ENCODE measurements at regions not wholly inside any gene's neighbourhood (a gene's known extent, or its start where the extent isn't known, plus 50 kb on each side); places are given as distances from the start of the nearest gene placed in this dataset.

DNA sequence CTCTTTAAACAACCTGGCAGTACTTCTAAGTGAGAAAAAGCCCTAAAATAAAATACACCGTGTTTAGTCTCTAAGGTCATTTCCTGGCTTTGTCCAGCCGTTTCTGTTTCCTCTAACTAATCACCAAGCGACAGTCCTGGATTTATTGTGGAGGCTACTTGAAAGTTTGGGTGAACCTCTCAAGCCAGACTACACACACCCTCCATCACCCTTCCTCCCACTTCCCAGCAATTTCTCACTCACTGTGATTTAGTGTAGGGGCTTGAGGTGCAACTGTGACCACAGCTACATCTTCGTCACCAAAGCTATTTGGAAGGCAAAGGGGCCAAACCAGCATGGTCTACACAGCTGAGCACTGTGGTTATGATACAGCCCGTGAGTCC lies 240.0 kb upstream of the SLC24A2 start:
- no peak for TF ChIP-seq POLR2A (IDR thresholded peaks at IDR 0.05; ENCODE audit: low read length)
- no peak for TF ChIP-seq GATA1 (IDR thresholded peaks at IDR 0.05; ENCODE audit: low read depth, low read length)
- no peak for DNase-seq

DNA sequence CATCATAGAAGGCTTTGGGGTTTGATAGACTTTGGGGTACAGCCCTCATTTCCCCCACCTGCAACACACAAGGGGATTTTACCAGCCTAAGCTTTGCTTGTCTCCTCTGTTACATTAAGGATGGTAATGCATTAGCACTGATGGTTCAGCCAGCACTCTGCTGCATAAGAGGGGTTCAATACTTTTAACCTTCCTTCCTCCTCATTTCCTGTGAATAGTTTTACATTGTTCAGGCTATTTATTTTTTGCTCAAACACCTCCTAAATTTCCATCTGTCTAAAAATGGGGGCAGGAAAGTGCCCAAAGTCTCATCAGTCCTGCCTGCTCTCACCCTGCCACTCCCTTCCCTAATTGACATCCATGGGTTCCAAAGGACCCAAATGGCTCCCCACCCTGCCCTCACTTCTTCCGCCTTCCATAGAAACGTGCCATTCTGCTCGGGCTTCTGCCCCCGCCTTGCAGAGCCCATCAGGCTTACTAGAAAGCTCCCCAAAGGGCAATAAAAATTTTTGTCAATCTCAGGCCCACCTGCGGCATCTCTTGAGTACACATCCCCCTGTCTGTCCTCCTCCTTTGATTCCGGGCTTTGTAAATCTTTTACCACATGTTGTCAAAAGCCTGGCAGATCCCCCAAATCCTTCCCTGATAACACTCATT lies 239.5 kb upstream of the SLC24A2 start:
- DNase-seq = no peak
- TF ChIP-seq GATA1 (IDR thresholded peaks at IDR 0.05; ENCODE audit: low read depth, low read length) = no peak
- no peak for TF ChIP-seq POLR2A (IDR thresholded peaks at IDR 0.05; ENCODE audit: low read length)

DNA sequence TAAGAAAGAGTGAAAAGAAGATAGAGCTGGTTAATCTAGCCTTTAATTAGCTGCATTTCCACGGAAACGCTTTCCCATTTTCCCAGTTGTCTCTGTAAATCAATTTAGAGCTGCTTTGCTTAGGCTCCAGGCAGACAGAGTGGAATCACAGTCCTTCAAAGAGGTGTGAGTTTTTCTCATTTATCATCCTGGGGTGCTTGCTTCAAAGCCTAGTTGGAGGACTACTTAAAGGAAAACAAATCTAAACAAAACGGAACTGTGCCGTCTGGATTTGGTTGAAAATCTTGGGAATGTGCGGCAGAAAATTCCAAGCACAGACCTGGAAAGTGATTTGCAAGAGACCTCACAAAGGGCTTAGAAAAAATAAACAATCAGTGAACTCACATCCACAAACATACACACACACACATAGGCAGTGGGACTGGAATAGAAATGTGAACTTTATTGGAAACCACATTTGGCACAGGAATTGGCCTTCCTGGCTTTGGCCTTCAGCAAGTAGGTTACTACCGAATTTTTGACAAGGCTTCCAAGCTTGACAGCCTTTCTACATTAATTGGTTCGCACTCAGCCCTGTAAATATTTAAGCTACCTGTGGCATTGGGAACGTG lies 235.2 kb upstream of the SLC24A2 start:
- DNase-seq = no peak
- TF ChIP-seq GATA1 (IDR thresholded peaks at IDR 0.05; ENCODE audit: low read depth, low read length) (no peak), POLR2A (IDR thresholded peaks at IDR 0.05; ENCODE audit: low read length) (no peak)

DNA sequence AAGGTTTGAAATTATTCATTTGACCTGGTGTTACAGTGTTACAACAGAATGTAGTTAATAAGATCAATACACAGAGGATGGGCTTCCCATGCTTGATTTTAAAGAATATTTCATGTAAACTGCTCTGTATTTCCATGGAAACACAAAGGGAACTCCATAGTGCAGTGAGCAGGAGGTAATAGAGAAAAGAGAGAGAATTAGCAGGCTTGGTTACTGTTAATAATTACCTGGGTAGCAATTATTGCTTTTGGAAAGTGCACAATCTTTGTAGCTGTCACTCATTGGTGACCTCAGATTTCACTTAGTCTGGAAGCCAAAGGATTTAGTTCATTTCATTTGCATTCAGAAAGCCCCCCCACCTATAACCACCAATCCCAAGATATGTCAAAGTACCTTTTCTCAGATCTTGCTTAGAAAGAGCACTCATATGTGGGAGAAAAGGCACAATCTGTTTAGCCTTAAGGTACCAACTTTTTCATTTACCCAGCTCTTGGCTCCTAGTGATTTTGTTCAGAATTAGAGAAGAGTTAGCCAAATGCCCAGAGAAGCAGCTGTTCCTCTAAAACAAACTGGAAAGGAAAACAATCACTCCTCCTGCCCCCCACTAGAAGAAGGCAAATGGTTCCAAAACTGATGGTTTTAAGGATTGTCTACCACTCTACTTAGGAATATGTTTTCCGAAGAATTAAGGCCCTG lies 234.5 kb upstream of the SLC24A2 start:
- DNase-seq = no peak
- no peak for TF ChIP-seq POLR2A (IDR thresholded peaks at IDR 0.05; ENCODE audit: low read length)
- no peak for TF ChIP-seq GATA1 (IDR thresholded peaks at IDR 0.05; ENCODE audit: low read depth, low read length)

DNA sequence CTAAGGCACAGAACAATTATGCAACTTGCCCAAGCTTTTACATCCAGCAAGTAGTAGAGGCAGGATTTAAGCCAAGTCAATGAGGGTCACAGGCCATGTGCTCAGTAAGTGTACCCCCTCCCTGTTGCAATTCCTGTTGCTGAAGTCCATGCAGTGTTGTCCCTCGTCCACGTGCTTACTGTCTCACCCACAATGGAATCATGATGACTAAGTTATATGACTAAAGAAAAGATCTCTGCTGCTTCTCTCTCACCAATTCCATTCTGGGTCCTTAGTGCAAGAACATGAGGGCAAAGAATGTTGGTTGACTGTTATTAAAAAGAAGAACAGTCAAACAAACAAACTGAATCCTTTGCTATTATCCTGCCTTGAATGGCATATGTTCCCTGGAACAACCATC lies 233.6 kb upstream of the SLC24A2 start:
- TF ChIP-seq GATA1 (IDR thresholded peaks at IDR 0.05; ENCODE audit: low read depth, low read length) = no peak
- TF ChIP-seq POLR2A (IDR thresholded peaks at IDR 0.05; ENCODE audit: low read length) = no peak
- DNase-seq = no peak

DNA sequence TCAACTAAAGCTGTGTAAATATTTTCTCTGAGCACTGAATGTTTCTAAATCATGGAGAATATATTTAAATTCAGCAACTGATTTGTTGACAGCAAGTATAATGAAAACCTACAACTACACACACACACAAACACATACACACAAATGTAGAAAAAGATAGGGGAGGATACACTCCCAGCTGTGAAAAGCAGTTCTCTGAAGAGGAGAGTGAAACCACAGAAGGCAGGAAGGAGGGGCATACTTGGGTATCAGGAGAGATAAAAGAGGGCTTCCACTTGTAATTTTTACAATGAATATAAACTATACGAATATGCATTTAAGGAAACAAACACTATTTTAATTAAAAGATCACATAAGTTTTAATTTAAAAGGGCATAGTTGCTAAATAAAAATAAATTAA lies 227.8 kb upstream of the SLC24A2 start:
- no peak for TF ChIP-seq POLR2A (IDR thresholded peaks at IDR 0.05; ENCODE audit: low read length)
- no peak for TF ChIP-seq GATA1 (IDR thresholded peaks at IDR 0.05; ENCODE audit: low read depth, low read length)
- DNase-seq = no peak

DNA sequence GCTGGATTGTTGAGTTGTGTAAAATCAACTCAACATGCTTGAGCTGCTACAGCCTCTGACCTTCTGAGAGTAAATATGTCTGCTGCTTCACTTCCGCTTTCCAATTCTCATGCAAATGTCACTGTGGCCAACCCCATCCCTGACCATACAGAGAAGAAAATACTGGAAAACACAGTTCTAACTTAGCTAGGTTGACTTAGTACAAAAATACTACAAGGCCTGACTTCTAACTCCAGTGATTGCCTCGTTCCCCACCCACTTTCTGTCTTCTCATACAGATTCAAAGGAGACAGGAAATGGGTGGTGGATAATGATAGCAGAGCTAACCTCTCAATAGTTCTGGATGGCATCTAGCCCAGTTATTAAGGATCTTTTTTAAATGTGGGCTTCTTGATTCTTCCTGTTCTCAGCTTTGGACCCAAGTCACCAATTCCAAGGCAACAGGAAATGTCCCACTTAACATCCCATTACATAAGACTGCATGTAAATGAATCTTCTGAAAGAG lies 226.6 kb upstream of the SLC24A2 start:
- DNase-seq = no peak
- TF ChIP-seq POLR2A (IDR thresholded peaks at IDR 0.05; ENCODE audit: low read length) = no peak
- TF ChIP-seq GATA1 (IDR thresholded peaks at IDR 0.05; ENCODE audit: low read depth, low read length) = no peak

DNA sequence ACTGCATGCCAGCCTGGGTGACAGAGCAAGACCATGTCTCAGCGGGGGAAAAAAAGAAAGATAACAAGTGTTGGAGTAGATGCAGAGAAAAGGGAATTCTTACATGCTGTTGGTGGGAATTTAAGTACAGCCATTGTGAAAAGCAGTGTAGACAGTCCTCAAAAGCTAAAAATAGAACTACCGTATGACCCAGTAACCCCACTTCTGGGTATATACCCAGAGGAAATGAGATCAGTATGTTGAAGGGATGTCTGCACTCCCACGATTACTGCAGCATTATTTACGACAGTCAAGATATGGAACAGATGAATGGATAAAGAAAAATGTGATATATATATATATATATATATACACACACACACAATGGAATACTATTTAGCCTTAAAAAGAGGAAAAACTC lies 225.3 kb upstream of the SLC24A2 start:
- TF ChIP-seq POLR2A (IDR thresholded peaks at IDR 0.05; ENCODE audit: low read length) = no peak
- TF ChIP-seq GATA1 (IDR thresholded peaks at IDR 0.05; ENCODE audit: low read depth, low read length) = no peak

DNA sequence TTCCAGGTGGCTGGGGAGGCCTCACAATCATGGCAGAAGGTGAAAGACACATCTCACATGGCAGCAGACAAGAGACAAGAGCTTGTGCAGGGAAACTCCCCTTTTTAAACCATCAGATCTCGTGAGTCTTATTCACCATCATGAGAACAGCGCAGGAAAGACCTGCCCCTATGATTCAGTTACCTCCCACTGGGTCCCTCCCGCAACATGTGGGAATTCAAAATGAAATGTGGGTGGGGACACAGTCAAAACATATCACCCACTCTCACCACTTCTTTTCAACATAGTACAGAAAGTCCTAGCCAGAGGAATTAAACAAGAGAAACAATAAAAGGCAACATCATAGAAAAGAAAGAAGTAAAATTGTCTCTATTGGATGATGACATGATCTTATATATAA lies 223.4 kb upstream of the SLC24A2 start:
- TF ChIP-seq GATA1 (IDR thresholded peaks at IDR 0.05; ENCODE audit: low read depth, low read length) (no peak), POLR2A (IDR thresholded peaks at IDR 0.05; ENCODE audit: low read length) (no peak)
- DNase-seq = no peak

More for the DNA sequence above, 225.3 kb upstream of the SLC24A2 start:
- DNase-seq = no peak

DNA sequence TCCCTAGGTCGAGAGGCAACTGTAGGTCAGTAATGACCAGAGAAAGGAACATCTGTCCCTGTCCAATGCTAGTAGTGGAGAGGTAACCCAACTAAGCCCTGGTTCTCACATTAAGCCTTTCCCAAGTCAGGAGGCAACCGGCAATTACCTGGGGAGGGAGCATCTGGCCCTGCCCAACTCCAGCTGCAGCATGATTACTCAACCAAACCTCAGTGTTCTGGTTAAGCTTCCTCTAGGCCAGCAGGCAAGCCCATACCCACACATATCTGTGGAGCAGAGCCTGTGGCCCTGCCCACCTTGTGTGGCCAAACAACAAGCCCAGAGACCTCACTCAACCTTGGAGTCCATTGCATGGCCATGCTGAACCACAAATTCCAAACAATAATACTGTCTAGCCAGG lies 220.8 kb upstream of the SLC24A2 start:
- no peak for TF ChIP-seq GATA1 (IDR thresholded peaks at IDR 0.05; ENCODE audit: low read depth, low read length)
- TF ChIP-seq POLR2A (IDR thresholded peaks at IDR 0.05; ENCODE audit: low read length) = no peak
- DNase-seq = no peak

DNA sequence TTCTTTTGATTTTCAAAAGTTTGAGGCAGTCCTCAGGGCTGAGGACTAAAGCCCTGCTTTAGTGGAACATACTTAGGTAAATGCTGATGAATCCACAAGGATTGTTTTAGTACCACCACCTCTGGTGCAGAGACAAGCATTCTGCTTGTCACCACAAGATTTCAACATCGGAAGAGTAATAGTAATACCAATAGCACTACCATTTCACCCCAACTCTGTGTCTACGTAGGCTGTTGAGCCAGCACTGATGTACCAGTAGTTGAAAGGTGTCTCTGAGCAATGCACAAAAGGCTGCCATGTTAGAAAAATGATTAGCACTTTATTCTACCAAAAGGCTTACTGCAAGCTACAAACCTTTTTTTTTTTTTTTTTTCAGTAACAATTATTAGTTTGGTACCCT lies 213.2 kb upstream of the SLC24A2 start:
- no peak for DNase-seq
- TF ChIP-seq POLR2A (IDR thresholded peaks at IDR 0.05; ENCODE audit: low read length) (no peak), GATA1 (IDR thresholded peaks at IDR 0.05; ENCODE audit: low read depth, low read length) (no peak)

DNA sequence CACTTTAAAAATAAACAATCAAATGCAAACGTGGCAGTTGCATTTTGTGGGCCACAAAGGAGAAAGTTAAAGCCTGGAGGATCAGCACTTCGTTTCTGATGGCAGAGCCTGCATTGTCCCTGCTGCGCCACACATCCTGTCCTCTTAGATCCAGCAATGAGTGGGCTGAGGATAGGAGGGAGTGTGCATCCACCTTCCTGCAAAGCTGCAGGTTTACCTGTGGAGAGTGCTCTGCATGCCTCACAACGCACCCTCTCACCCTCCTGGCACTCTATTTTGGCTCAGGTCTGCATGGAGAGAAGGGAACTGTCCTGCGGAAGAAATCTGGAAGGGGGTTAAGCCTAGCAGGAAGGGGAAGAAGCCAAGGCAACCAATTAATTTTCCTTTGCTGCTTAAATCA lies 212.2 kb upstream of the SLC24A2 start:
- TF ChIP-seq POLR2A (IDR thresholded peaks at IDR 0.05; ENCODE audit: low read length) = no peak
- no peak for TF ChIP-seq GATA1 (IDR thresholded peaks at IDR 0.05; ENCODE audit: low read depth, low read length)
- no peak for DNase-seq

DNA sequence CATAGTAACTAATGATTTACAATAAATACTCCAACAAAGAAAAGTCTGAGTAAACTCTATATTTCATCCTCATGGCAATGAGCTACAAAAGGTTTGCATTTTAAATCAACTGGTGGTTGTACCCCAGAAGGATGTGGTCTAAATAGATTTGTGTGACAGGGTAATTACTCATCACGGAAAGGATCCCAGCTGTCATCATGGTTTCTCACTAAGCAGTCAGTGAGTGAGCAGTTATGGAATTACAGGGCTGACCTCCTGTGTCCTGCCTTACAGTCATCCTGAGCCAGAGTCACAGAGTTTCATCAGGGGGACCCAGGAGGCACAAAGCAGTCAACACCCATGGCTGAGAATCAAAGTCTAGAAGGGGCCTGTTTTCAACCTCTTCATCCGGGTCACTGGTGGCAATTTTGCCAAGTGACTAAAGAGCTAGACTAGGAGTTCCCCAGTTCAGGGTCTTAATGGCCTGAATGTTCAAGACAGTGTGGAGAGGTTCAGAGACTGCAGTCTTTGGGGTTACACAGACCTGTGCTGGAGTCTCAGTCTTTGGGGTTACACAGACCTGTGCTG lies 210.7 kb upstream of the SLC24A2 start:
- no peak for DNase-seq

DNA sequence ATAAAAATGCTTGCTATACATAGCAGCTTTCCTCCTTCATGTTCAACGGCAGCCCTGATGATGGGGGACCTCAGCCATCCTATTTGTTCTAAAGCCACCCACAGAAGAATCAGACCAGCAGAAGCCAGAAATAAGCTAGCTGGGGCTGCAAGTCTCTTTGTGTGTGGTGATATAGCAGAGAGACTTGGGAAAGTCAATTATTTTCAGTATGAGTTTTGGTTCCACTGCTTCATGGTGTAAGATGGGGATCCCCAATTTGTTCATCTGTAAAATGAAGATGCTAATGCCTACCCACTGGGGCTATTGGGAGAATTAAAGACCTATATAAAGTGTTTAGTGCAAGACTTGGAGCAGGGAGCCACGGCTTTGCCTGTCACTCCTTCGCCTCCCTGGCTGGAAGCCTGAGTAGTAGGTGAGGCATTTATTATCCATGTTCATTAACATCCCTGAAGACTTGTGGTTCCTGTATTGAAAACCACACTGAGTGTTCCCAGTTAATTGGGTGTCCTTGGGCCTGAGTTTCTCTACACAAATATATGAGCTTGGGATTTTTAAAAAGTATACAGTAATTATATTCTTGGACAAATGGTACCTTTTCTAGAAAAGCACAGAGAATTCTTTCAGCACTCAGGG lies 210.1 kb upstream of the SLC24A2 start:
- no peak for DNase-seq
- no peak for TF ChIP-seq POLR2A (IDR thresholded peaks at IDR 0.05; ENCODE audit: low read length)
- TF ChIP-seq GATA1 (IDR thresholded peaks at IDR 0.05; ENCODE audit: low read depth, low read length) = no peak

More for the DNA sequence above, 210.7 kb upstream of the SLC24A2 start:
- TF ChIP-seq GATA1 (IDR thresholded peaks at IDR 0.05; ENCODE audit: low read depth, low read length) (no peak), POLR2A (IDR thresholded peaks at IDR 0.05; ENCODE audit: low read length) (no peak)

Measured in erythroblast (primary cell).